Mesenchymal stem cell (in vitro differentiated cells and primary cell): ENCODE measurements at regions not wholly inside any gene's neighbourhood (a gene's known extent, or its start where the extent isn't known, plus 50 kb on each side); places are given as distances from the start of the nearest gene placed in this dataset.

ENCODE experiments used
- DNase-seq: peaks from one replicate; pipeline ENCODE4 v3.0.0-alpha.2; 2013
- H2AFZ ChIP-seq: one replicate; pipeline ENCODE4 v1.6.1; 2013; ENCODE audit warnings: low read depth, mild to moderate bottlenecking, control low read depth, inconsistent platforms, low read length, moderate library complexity
- H2AK5ac ChIP-seq: 2 replicates; pipeline ENCODE4 v1.6.1; 2013; ENCODE audit warnings: low read length, moderate library complexity, mild to moderate bottlenecking, inconsistent platforms; ENCODE audit not compliant: severe bottlenecking
- H2BK120ac ChIP-seq: one replicate; pipeline ENCODE4 v1.6.1; 2013; ENCODE audit warnings: low read depth, mild to moderate bottlenecking, inconsistent platforms, low read length, moderate library complexity
- H2BK12ac ChIP-seq, 2 experiments: one replicate each; pipeline ENCODE4 v1.6.1; 2013; ENCODE audit warnings: inconsistent platforms in 2 of 2, low read length in 2 of 2, mild to moderate bottlenecking in 2 of 2, moderate library complexity in 2 of 2, control low read depth in 1 of 2
- H2BK15ac ChIP-seq: one replicate; pipeline ENCODE4 v1.6.1; 2013; ENCODE audit warnings: mild to moderate bottlenecking, low read depth, inconsistent platforms; ENCODE audit not compliant: poor library complexity, severe bottlenecking
- H2BK5ac ChIP-seq: 2 replicates; pipeline ENCODE4 v1.6.1; 2013; ENCODE audit warnings: low read depth, mild to moderate bottlenecking, low read length, control low read depth, inconsistent platforms; ENCODE audit not compliant: poor library complexity, severe bottlenecking
- H3K14ac ChIP-seq, 2 experiments: one replicate each; pipeline ENCODE4 v1.6.1; 2013; ENCODE audit warnings: inconsistent platforms in 2 of 2, low read length in 2 of 2, control low read depth in 1 of 2, mild to moderate bottlenecking in 1 of 2, moderate library complexity in 1 of 2
- H3K18ac ChIP-seq, 2 experiments: one replicate each; pipeline ENCODE4 v1.6.1; 2013; ENCODE audit warnings: inconsistent platforms in 2 of 2, low read length in 2 of 2, control low read depth in 1 of 2, low read depth in 1 of 2, mild to moderate bottlenecking in 1 of 2
- H3K23ac ChIP-seq, 2 experiments: one replicate each; pipeline ENCODE4 v1.6.1; 2013; ENCODE audit warnings: inconsistent platforms in 2 of 2, low read length in 2 of 2, mild to moderate bottlenecking in 2 of 2, moderate library complexity in 2 of 2, control low read depth in 1 of 2
- H3K27ac ChIP-seq: 2 replicates; pipeline ENCODE4 v1.5.1; 2013; ENCODE audit warnings: mild to moderate bottlenecking, moderate library complexity, low read length, control low read depth, inconsistent platforms; ENCODE audit not compliant: poor library complexity, severe bottlenecking
- H3K27me3 ChIP-seq, 2 experiments: 2 replicates each; pipeline versions ENCODE4 v1.6.1 to v1.7.0; 2013; ENCODE audit warnings: low read length in 2 of 2, mild to moderate bottlenecking in 2 of 2, moderate library complexity in 2 of 2, control low read depth in 1 of 2, inconsistent platforms in 1 of 2; ENCODE audit not compliant: control insufficient read depth in 1 of 2, insufficient read depth in 1 of 2
- H3K36me3 ChIP-seq, 2 experiments: 2 replicates each; pipeline versions ENCODE4 v1.6.1 to v1.7.0; 2013; ENCODE audit warnings: low read length in 2 of 2, control low read depth in 1 of 2, inconsistent platforms in 1 of 2, low read depth in 1 of 2, mild to moderate bottlenecking in 1 of 2; ENCODE audit not compliant: insufficient read depth in 2 of 2, control insufficient read depth in 1 of 2
- H3K4ac ChIP-seq, 2 experiments: one replicate each; pipeline ENCODE4 v1.6.1; 2013; ENCODE audit warnings: inconsistent platforms in 2 of 2, low read length in 2 of 2, mild to moderate bottlenecking in 2 of 2, moderate library complexity in 2 of 2, control low read depth in 1 of 2, low read depth in 1 of 2
- H3K4me1 ChIP-seq: 2 replicates; pipeline ENCODE4 v1.6.1; 2013; ENCODE audit warnings: low read depth, low read length, control low read depth; ENCODE audit not compliant: control insufficient read depth, insufficient read depth
- H3K4me2 ChIP-seq: 2 replicates; pipeline ENCODE4 v1.6.1; 2013; ENCODE audit warnings: low read length, mild to moderate bottlenecking, inconsistent platforms; ENCODE audit not compliant: poor library complexity, severe bottlenecking
- H3K4me3 ChIP-seq, 2 experiments: 2 replicates each; pipeline versions ENCODE4 v1.5.1 to v1.7.0; 2013; ENCODE audit warnings: low read length in 2 of 2, mild to moderate bottlenecking in 2 of 2, control low read depth in 1 of 2, low read depth in 1 of 2; ENCODE audit not compliant: insufficient read depth in 1 of 2
- H3K79me1 ChIP-seq: replicated peaks from 2 replicates; pipeline ENCODE4 v1.6.1; 2013; ENCODE audit warnings: mild to moderate bottlenecking, control low read depth, low read length, inconsistent platforms; ENCODE audit not compliant: poor library complexity, severe bottlenecking
- H3K9ac ChIP-seq: 2 replicates; pipeline ENCODE4 v1.7.0; 2013; ENCODE audit warnings: mild to moderate bottlenecking, low read length, moderate library complexity
- H3K9me3 ChIP-seq: 2 replicates; pipeline ENCODE4 v1.7.0; 2013; ENCODE audit warnings: mild to moderate bottlenecking, low read length; ENCODE audit not compliant: control insufficient read depth
- H4K8ac ChIP-seq: one replicate; pipeline ENCODE4 v1.6.1; 2013; ENCODE audit warnings: inconsistent platforms, mild to moderate bottlenecking, low read length, moderate library complexity
- H4K91ac ChIP-seq: one replicate; pipeline ENCODE4 v1.6.1; 2013; ENCODE audit warnings: mild to moderate bottlenecking, low read length, inconsistent platforms
- WGBS: methylation state at CpG from one replicate; pipeline ENCODE4 v1.1.7; 2013; ENCODE audit warnings: mixed read lengths; 5-methylcytosine and 5-hydroxymethylcytosine counted together

DNA sequence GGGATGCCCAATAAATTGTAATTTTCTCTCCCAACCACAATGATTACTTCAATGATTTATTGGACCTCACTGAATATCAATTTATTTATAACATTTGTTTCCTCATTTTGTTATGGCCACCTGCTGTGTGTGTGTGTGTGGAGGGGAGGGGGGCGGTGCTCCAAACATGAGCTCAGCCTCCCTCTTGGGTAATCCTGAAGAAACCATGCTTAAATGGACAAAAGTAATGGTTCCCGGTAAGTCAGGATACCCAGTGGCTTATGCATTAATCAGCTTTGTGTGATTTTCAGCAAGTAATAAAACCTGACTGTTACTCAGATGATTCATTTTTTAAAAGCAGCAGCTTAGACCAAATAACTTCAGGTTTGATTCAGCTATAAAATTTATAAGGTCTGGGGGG, 495.1 kb upstream of the MEX3C start:
- Histone ChIP-seq H3K23ac (no peak overlapping the region), H3K4ac (no peak overlapping the region), H3K18ac (no peak overlapping the region), H2AFZ (no peak overlapping the region), H3K4me2 (no peak overlapping the region), H3K4me3 (no peak overlapping the region), H2BK5ac (no peak overlapping the region), H3K4me1 (no peaks in the 10 kb centered on the region), H3K14ac (no peak overlapping the region), H2BK12ac (no peak overlapping the region), H2BK120ac (no peak overlapping the region), H4K91ac (no peak overlapping the region), H2AK5ac (no peak overlapping the region), H3K9me3 (no peaks in the 10 kb centered on the region), H3K79me1 (no peaks in the 10 kb centered on the region), H3K27me3 (no peaks in the 10 kb centered on the region), H3K36me3 (no peaks in the 10 kb centered on the region), H4K8ac (no peak overlapping the region), H3K9ac (no peak overlapping the region), H3K27ac (no peak overlapping the region), H2BK15ac (no peak overlapping the region)
- 75% methylated on average over 2 of the region's 2 CpGs for WGBS
- DNase-seq, result no peak

DNA sequence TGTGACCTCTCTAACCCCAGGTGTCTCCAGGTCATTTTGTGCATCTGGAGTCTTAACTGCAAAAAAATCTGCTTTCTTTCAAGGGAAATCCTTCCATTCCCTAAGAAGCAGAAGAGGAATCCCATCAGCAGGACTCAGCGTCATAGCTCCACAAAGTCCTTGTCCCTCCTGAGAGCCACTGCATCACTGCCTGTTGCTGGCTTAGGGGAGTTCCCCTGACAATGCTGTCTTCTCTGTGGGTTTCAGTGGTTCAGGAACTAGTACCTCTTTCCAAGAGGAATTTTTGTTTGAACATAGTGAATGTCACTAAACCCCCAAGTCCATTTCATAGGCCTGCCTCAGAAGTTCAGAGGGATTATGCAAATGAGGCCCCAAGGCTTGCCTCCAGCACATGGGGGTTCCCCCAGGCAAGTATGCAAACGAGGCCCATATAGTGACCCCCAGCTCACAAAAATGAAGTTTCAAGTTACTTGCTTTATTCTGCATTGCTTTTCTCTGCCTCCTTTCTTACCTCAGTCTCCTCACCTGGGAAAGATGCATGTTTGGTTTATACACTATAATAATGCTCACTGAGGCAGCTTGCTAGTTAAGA, 513.9 kb upstream of the MEX3C start:
- H2BK5ac ChIP-seq, result no peak overlapping the region

DNA sequence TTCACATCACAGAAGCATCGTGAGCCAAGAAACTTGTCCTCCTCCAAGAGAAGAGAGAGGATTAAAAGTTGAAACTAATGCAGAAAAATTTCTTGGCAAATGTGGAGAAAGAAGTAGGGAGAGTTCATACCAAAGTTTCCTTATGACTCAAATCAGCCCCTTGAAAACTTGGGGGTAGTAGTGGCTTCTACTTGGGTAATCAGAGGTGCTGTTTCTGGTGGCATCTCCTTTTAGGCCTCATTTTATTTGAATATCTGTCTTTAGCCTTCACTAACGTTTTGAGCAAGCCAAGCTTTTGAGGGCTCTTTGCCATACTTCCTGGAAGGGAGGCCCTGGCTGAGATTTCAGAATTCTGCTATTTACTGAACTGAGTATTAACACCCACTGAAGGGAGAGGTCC, 515.3 kb upstream of the MEX3C start:
- H3K9me3 ChIP-seq, result peaks cover 14% of the 10 kb centered on the region

More for the DNA sequence above, 513.9 kb upstream of the MEX3C start:
- Histone ChIP-seq H2BK12ac (no peak overlapping the region), H2AFZ (no peak overlapping the region), H3K23ac (no peak overlapping the region), H3K14ac (no peak overlapping the region), H3K36me3 (no peaks in the 10 kb centered on the region), H2BK120ac (no peak overlapping the region), H3K27ac (no peak overlapping the region), H3K9me3 (peaks cover 14% of the 10 kb centered on the region), H3K9ac (no peak overlapping the region), H2AK5ac (no peak overlapping the region), H3K79me1 (no peaks in the 10 kb centered on the region), H3K4me3 (no peak overlapping the region), H4K91ac (no peak overlapping the region), H3K4ac (no peak overlapping the region), H3K4me2 (no peak overlapping the region), H4K8ac (no peak overlapping the region), H3K18ac (no peak overlapping the region), H3K27me3 (no peaks in the 10 kb centered on the region), H2BK15ac (no peak overlapping the region), H3K4me1 (peaks cover 2% of the 10 kb centered on the region)
- no peak for DNase-seq
- WGBS, result 52% methylated on average over 2 of the region's 2 CpGs

DNA sequence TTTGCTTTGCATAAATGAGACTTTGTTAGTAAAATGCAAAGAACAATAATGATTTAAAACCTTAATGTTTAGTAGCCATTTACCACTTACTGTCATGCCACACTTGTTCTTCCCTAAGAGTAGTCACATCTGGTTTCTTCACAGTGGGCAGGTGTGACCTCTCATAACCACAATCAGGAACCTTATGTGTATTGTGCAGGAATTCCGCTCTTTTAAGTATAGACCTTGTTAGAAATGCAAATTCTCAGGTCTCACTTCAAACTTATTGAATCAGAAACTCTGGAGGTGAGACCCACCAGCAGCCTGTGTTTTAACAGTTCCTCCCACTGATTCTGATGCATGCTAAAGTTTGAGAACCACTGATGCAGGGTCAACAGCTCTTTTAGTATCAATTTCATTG, 518.8 kb upstream of the MEX3C start:
- Histone ChIP-seq H2AK5ac (no peak overlapping the region), H3K14ac (no peak overlapping the region), H3K36me3 (no peaks in the 10 kb centered on the region), H2AFZ (no peak overlapping the region), H3K4ac (no peak overlapping the region), H3K9ac (no peak overlapping the region), H4K91ac (no peak overlapping the region), H3K27ac (no peak overlapping the region), H2BK120ac (no peak overlapping the region), H2BK5ac (no peak overlapping the region), H3K4me3 (no peak overlapping the region), H3K27me3 (no peaks in the 10 kb centered on the region), H2BK15ac (no peak overlapping the region), H2BK12ac (no peak overlapping the region), H3K9me3 (peaks cover 11% of the 10 kb centered on the region), H3K23ac (no peak overlapping the region), H4K8ac (no peak overlapping the region), H3K4me2 (no peak overlapping the region), H3K18ac (no peak overlapping the region), H3K79me1 (no peaks in the 10 kb centered on the region), H3K4me1 (peaks cover 2% of the 10 kb centered on the region)
- DNase-seq, result no peak
- 83% methylated on average over 1 of the region's 1 CpG for WGBS

More for the DNA sequence above, 515.3 kb upstream of the MEX3C start:
- Histone ChIP-seq H2AFZ (no peak overlapping the region), H2BK12ac (no peak overlapping the region), H2BK15ac (no peak overlapping the region), H4K8ac (no peak overlapping the region), H3K9ac (no peak overlapping the region), H3K27me3 (no peaks in the 10 kb centered on the region), H2AK5ac (no peak overlapping the region), H3K4me3 (no peak overlapping the region), H3K14ac (no peak overlapping the region), H3K79me1 (no peaks in the 10 kb centered on the region), H3K23ac (no peak overlapping the region), H2BK5ac (no peak overlapping the region), H3K36me3 (no peaks in the 10 kb centered on the region), H2BK120ac (no peak overlapping the region), H3K4me1 (peaks cover 2% of the 10 kb centered on the region), H3K18ac (no peak overlapping the region), H3K27ac (no peak overlapping the region), H3K4me2 (no peak overlapping the region), H4K91ac (no peak overlapping the region), H3K4ac (no peak overlapping the region)
- 59% methylated on average over 2 of the region's 2 CpGs for WGBS
- DNase-seq, result no peak
